ENCODE measurements at regions not wholly inside any gene's neighbourhood (a gene's known extent, or its start where the extent isn't known, plus 50 kb on each side); places are given as distances from the start of the nearest gene placed in this dataset.

GRCh38 chr14:58912287-58912686 lies 274.5 kb downstream of the DACT1 start:
- no peak for DNase-seq
- Histone ChIP-seq H3K4me3 (ENCODE audit: low read depth, low read length) (no peak overlapping the region), H3K9me3 (no peaks in the 10 kb centered on the region), H3K4me1 (no peaks in the 10 kb centered on the region), H3K36me3 (ENCODE audit: control insufficient read depth, insufficient read depth, low read length) (no peaks in the 10 kb centered on the region), H3K27me3 (replicated peaks; ENCODE audit: control insufficient read depth, insufficient read depth, low read length) (no peaks in the 10 kb centered on the region)
- POLR2A ChIA-PET: no interaction called here
- no peak for TF ChIP-seq CTCF (IDR thresholded peaks at IDR 0.05; ENCODE audit: insufficient read depth in 1 of 2, low read depth in 1 of 2, low read length in 1 of 2, severe bottlenecking in 1 of 2, unreplicated experiment in 1 of 2)
- Mint-ChIP-seq H3K9me3 (ENCODE audit: unreplicated experiment) (no peaks in the 10 kb centered on the region), H3K4me1 (ENCODE audit: low read depth, unreplicated experiment) (no peaks in the 10 kb centered on the region), H3K36me3 (ENCODE audit: insufficient read depth, unreplicated experiment) (no peaks in the 10 kb centered on the region), H3K27me3 (ENCODE audit: insufficient read depth, unreplicated experiment) (peaks cover 9% of the 10 kb centered on the region), H3K4me3 (ENCODE audit: unreplicated experiment) (no peak overlapping the region), H3K27ac (ENCODE audit: unreplicated experiment) (no peak overlapping the region)
- BruUV-seq (replicated peaks): no TSS peak
- intact Hi-C loops (cut with micrococcal nuclease; ENCODE audit: unreplicated experiment): no loop called here
- CTCF ChIA-PET: no interaction called here

GRCh38 chr14:58912799-58913432 lies 275.2 kb downstream of the DACT1 start:
- H3K9me3 Mint-ChIP-seq (ENCODE audit: unreplicated experiment): no peaks in the 10 kb centered on the region
- H3K4me3 Mint-ChIP-seq (ENCODE audit: unreplicated experiment): no peak overlapping the region
- H3K4me1 Mint-ChIP-seq (ENCODE audit: low read depth, unreplicated experiment): no peaks in the 10 kb centered on the region
- intact Hi-C loops (cut with micrococcal nuclease; ENCODE audit: unreplicated experiment): no loop called here
- Histone ChIP-seq H3K36me3 (ENCODE audit: control insufficient read depth, insufficient read depth, low read length) (no peaks in the 10 kb centered on the region), H3K27me3 (replicated peaks; ENCODE audit: control insufficient read depth, insufficient read depth, low read length) (no peaks in the 10 kb centered on the region), H3K9me3 (no peaks in the 10 kb centered on the region), H3K4me1 (no peaks in the 10 kb centered on the region), H3K4me3 (ENCODE audit: low read depth, low read length) (no peak overlapping the region)
- no peaks in the 10 kb centered on the region for H3K36me3 Mint-ChIP-seq (ENCODE audit: insufficient read depth, unreplicated experiment)
- H3K27ac Mint-ChIP-seq (ENCODE audit: unreplicated experiment): no peak overlapping the region
- CTCF ChIA-PET: no interaction called here
- POLR2A ChIA-PET: no interaction called here
- BruUV-seq (replicated peaks): no TSS peak
- no peak for DNase-seq
- H3K27me3 Mint-ChIP-seq (ENCODE audit: insufficient read depth, unreplicated experiment): peaks cover 4% of the 10 kb centered on the region
- no peak for TF ChIP-seq CTCF (IDR thresholded peaks at IDR 0.05; ENCODE audit: insufficient read depth in 1 of 2, low read depth in 1 of 2, low read length in 1 of 2, severe bottlenecking in 1 of 2, unreplicated experiment in 1 of 2)

GRCh38 chr14:58914279-58914855 lies 274.1 kb upstream of the DAAM1 start:
- Histone ChIP-seq H3K4me1 (no peaks in the 10 kb centered on the region), H3K4me3 (ENCODE audit: low read depth, low read length) (no peak overlapping the region), H3K36me3 (ENCODE audit: control insufficient read depth, insufficient read depth, low read length) (no peaks in the 10 kb centered on the region), H3K9me3 (no peaks in the 10 kb centered on the region), H3K27me3 (replicated peaks; ENCODE audit: control insufficient read depth, insufficient read depth, low read length) (no peaks in the 10 kb centered on the region)
- DNase-seq: no peak
- no peak for TF ChIP-seq CTCF (IDR thresholded peaks at IDR 0.05; ENCODE audit: insufficient read depth in 1 of 2, low read depth in 1 of 2, low read length in 1 of 2, severe bottlenecking in 1 of 2, unreplicated experiment in 1 of 2)
- POLR2A ChIA-PET: no interaction called here
- Mint-ChIP-seq H3K4me3 (ENCODE audit: unreplicated experiment) (no peak overlapping the region), H3K9me3 (ENCODE audit: unreplicated experiment) (no peaks in the 10 kb centered on the region), H3K4me1 (ENCODE audit: low read depth, unreplicated experiment) (no peaks in the 10 kb centered on the region), H3K27me3 (ENCODE audit: insufficient read depth, unreplicated experiment) (peaks cover 4% of the 10 kb centered on the region), H3K27ac (ENCODE audit: unreplicated experiment) (no peak overlapping the region), H3K36me3 (ENCODE audit: insufficient read depth, unreplicated experiment) (no peaks in the 10 kb centered on the region)
- intact Hi-C loops (cut with micrococcal nuclease; ENCODE audit: unreplicated experiment): no loop called here
- CTCF ChIA-PET: no interaction called here
- BruUV-seq (replicated peaks): no TSS peak
